ENCODE measurements at regions not wholly inside any gene's neighbourhood (a gene's known extent, or its start where the extent isn't known, plus 50 kb on each side); places are given as distances from the start of the nearest gene placed in this dataset.

- TF ChIP-seq CTCF (IDR thresholded peaks at IDR 0.05) (no peak), POLR2A (IDR thresholded peaks at IDR 0.05) (no peak)
These were observed 668.4 kb upstream of the NRP1 start for GRCh38 chr10:34002896-34003295.
